Glutamatergic neuron (in vitro differentiated cells): ENCODE measurements at regions not wholly inside any gene's neighbourhood (a gene's known extent, or its start where the extent isn't known, plus 50 kb on each side); places are given as distances from the start of the nearest gene placed in this dataset.
"Not testable (repeated sequence)": the region's sequence is repeated elsewhere in the genome, so short reads cannot be mapped to it uniquely, and the experiment has no call there.

Experiments used
- DNase-seq: peaks from one replicate; pipeline ENCODE4 v3.0.0; 2022
- H3K27ac Mint-ChIP-seq: one replicate; pipeline ENCODE4 v1.8.0; 2020; ENCODE audit warnings: mild to moderate bottlenecking, mixed read lengths, inconsistent platforms; ENCODE audit not compliant: unreplicated experiment
- H3K27me3 Mint-ChIP-seq: one replicate; pipeline ENCODE4 v1.8.0; 2020; ENCODE audit warnings: mild to moderate bottlenecking, moderate library complexity, mixed read lengths, inconsistent platforms; ENCODE audit not compliant: unreplicated experiment
- H3K36me3 Mint-ChIP-seq: one replicate; pipeline ENCODE4 v1.8.0; 2020; ENCODE audit warnings: mild to moderate bottlenecking, mixed read lengths, inconsistent platforms; ENCODE audit not compliant: unreplicated experiment
- H3K4me1 Mint-ChIP-seq: one replicate; pipeline ENCODE4 v1.8.0; 2020; ENCODE audit warnings: mild to moderate bottlenecking, low read depth, mixed read lengths, inconsistent platforms; ENCODE audit not compliant: unreplicated experiment
- H3K4me3 Mint-ChIP-seq: one replicate; pipeline ENCODE4 v1.8.0; 2020; ENCODE audit warnings: mild to moderate bottlenecking, mixed read lengths, inconsistent platforms; ENCODE audit not compliant: unreplicated experiment
- H3K9me3 Mint-ChIP-seq: one replicate; pipeline ENCODE4 v1.8.0; 2020; ENCODE audit warnings: mild to moderate bottlenecking, moderate library complexity, mixed read lengths, inconsistent platforms; ENCODE audit not compliant: unreplicated experiment
- CTCF ChIP-seq: fragments of 200-600 bp; sonication (generic); IDR thresholded peaks from one replicate; pipeline ENCODE4 v1.5.0; 2021; ENCODE audit not compliant: partially characterized antibody, unreplicated experiment

- H3K4me3 Mint-ChIP-seq = no peak overlapping the region
- H3K27ac Mint-ChIP-seq = no peak overlapping the region
- H3K9me3 Mint-ChIP-seq = peaks cover 4% of the 10 kb centered on the region
- no peaks in the 10 kb centered on the region for H3K4me1 Mint-ChIP-seq
- H3K27me3 Mint-ChIP-seq = peaks cover under 1% of the 10 kb centered on the region
- no peak for TF ChIP-seq CTCF
- no peak for DNase-seq
- H3K36me3 Mint-ChIP-seq = no peaks in the 10 kb centered on the region
Observed at GRCh38 chr4:106529348-106530023, 160.9 kb upstream of the GIMD1 start.

DNA sequence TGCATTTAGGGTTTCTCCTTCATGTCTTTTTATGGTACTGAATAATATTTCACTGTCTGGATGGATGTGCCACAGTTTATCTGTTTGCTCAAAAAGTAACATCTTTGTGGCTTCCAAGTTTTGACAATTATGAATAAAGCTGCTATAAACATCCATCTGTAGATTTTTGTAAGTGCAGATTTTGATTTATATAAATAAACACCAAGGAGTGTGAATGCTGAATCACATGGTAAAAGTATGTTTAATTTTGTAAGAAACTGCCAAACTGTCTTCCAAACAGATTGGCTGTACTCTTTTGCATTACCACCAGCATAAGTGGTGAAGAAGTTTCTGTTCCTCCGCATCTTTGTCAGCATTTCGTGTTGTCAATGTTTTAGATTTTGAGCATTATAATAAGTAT is 158.7 kb upstream of the GIMD1 start:
- Mint-ChIP-seq H3K36me3 (no peaks in the 10 kb centered on the region), H3K27me3 (peaks cover 2% of the 10 kb centered on the region), H3K9me3 (peaks cover 4% of the 10 kb centered on the region), H3K4me3 (no peak overlapping the region), H3K27ac (no peak overlapping the region), H3K4me1 (no peaks in the 10 kb centered on the region)
- TF ChIP-seq CTCF = no peak
- no peak for DNase-seq

DNA sequence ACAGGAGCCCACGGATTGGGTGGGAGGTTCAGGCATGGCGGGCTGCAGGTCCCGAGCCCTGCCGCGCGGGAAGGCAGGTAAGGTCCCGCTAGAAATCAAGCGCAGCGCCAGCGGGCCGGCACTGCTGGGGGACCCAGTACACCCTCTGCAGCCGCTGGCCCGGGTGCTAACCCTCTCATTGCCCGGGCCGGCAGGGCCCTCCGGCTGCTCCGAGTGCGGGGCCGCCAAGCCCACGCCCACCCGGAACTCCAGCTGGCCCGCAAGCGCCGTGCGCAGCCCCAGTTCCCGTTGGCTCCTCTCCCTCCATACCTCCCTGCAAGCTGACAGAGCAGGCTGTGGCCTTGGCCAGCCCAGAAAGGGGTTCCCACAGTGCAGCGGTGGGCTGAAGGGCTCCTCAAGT is 156.8 kb upstream of the GIMD1 start:
- H3K4me1 Mint-ChIP-seq, H3K27ac Mint-ChIP-seq, DNase-seq, H3K27me3 Mint-ChIP-seq, H3K9me3 Mint-ChIP-seq, H3K4me3 Mint-ChIP-seq, H3K36me3 Mint-ChIP-seq: not testable (repeated sequence)

DNA sequence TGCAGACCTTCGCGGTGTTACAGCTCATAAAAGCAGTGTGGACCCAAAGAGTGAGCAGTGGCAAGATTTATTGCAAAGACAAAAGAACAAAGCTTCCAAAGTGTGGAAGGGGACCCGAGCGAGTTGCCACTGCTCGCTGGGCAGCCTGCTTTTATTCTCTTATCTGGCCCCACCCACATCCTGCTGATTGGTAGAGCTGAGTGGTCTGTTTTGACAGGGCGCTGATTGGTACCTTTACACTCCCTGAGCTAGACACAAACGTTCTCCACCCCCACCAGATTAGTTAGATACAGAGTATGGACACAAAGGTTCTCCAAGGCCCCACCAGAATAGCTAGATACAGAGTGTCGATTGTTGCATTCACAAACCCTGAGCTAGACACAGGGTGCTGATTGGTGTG is 156.2 kb upstream of the GIMD1 start:
- DNase-seq, H3K36me3 Mint-ChIP-seq, H3K27me3 Mint-ChIP-seq, H3K4me3 Mint-ChIP-seq, H3K4me1 Mint-ChIP-seq, H3K9me3 Mint-ChIP-seq, H3K27ac Mint-ChIP-seq: not testable (repeated sequence)

DNA sequence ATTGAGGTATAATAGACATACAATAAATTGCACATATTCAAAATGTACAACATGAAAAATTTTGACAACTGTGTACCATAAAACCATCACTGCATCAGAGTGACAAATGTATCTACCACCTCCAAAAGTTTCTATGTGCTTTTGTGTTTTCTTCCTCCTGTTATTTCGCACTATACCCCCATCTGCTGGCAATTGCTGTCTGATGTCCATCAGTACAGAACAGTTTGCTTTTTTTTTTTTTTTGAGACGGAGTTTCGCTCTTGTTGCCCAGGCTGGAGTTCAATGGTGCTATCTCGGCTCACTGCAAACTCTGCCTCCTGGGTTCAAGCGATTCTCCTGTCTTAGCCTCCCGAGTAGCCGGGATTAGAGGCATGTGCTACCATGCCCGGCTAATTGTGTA is 154.3 kb upstream of the GIMD1 start:
- Mint-ChIP-seq H3K36me3 (no peaks in the 10 kb centered on the region), H3K9me3 (peaks cover 4% of the 10 kb centered on the region), H3K27me3 (peaks cover 2% of the 10 kb centered on the region), H3K4me1 (no peaks in the 10 kb centered on the region), H3K4me3 (no peak overlapping the region), H3K27ac (no peak overlapping the region)
- no peak for TF ChIP-seq CTCF
- no peak for DNase-seq

DNA sequence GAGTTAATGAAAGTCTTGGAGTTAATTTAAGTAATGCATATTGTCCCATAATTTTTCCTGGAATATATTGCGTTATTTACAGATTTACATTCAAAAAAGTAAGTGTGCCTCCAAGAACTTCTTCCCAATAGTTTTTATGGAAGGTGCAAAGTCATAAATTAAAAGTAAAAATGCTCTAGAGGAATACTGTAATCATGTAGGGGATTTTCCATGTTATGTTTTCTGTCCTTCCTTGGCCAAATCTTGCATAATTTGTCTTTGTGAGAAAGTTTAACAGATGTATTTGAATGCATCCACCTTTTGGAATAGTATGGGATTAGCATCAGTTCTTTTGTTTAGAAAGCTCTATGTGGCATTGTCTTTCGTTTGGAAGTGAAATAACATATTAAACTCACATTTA is 144.1 kb upstream of the GIMD1 start:
- H3K27ac Mint-ChIP-seq = no peak overlapping the region
- no peaks in the 10 kb centered on the region for H3K4me1 Mint-ChIP-seq
- no peak for DNase-seq
- peaks cover 2% of the 10 kb centered on the region for H3K9me3 Mint-ChIP-seq
- H3K4me3 Mint-ChIP-seq = no peak overlapping the region
- TF ChIP-seq CTCF = no peak
- H3K27me3 Mint-ChIP-seq = no peaks in the 10 kb centered on the region
- no peaks in the 10 kb centered on the region for H3K36me3 Mint-ChIP-seq
